Fibroblast of lung (primary cell): ENCODE measurements at regions not wholly inside any gene's neighbourhood (a gene's known extent, or its start where the extent isn't known, plus 50 kb on each side); places are given as distances from the start of the nearest gene placed in this dataset.

ENCODE experiments used
- DNase-seq, 2 donors: peaks; one replicate each; pipeline versions ENCODE4 v3.0.0 to v3.0.0-alpha.2; 2010; ENCODE audit warnings: low read depth in 2 of 2
- H2AFZ ChIP-seq: 2 replicates; pipeline ENCODE4 v1.5.1; 2012; ENCODE audit warnings: low read length, control low read depth, inconsistent platforms
- H3K27ac ChIP-seq: 2 replicates; pipeline ENCODE4 v1.5.1; 2011; ENCODE audit warnings: low read length, control low read depth; ENCODE audit not compliant: insufficient read depth
- H3K27me3 ChIP-seq: 2 replicates; pipeline ENCODE4 v1.5.1; 2011; ENCODE audit warnings: mild to moderate bottlenecking, low read length; ENCODE audit not compliant: control insufficient read depth, insufficient read depth
- H3K36me3 ChIP-seq: 2 replicates; pipeline ENCODE4 v1.5.1; 2011; ENCODE audit warnings: low read length; ENCODE audit not compliant: control insufficient read depth, insufficient read depth
- H3K4me1 ChIP-seq: 2 replicates; pipeline ENCODE4 v1.5.1; 2011; ENCODE audit warnings: low read length; ENCODE audit not compliant: control insufficient read depth, insufficient read depth; ENCODE audit errors: extremely low read depth
- H3K4me2 ChIP-seq: 2 replicates; pipeline ENCODE4 v1.5.1; 2011; ENCODE audit warnings: low read length, control low read depth; ENCODE audit not compliant: insufficient read depth; ENCODE audit errors: extremely low read depth
- H3K4me3 ChIP-seq, 4 experiments: fragments of 200-600 bp in 1 of 4; sonication (generic) in 1 of 4; replicated peaks in 1 of 4; 2 replicates each; pipeline ENCODE4 v1.5.1; 2011 to 2016; ENCODE audit warnings: low read length in 4 of 4, low read depth in 3 of 4, mild to moderate bottlenecking in 3 of 4, control low read depth in 2 of 4, inconsistent platforms in 1 of 4, mixed read lengths in 1 of 4; ENCODE audit not compliant: insufficient read depth in 1 of 4; ENCODE audit errors: control extremely low read depth in 1 of 4
- H3K79me2 ChIP-seq: 2 replicates; pipeline ENCODE4 v1.5.1; 2012; ENCODE audit warnings: mild to moderate bottlenecking, low read length, inconsistent platforms; ENCODE audit not compliant: control insufficient read depth, insufficient read depth
- H3K9ac ChIP-seq: 2 replicates; pipeline ENCODE4 v1.5.1; 2011; ENCODE audit warnings: mild to moderate bottlenecking, low read length, control low read depth; ENCODE audit not compliant: insufficient read depth
- H3K9me3 ChIP-seq: 2 replicates; pipeline ENCODE4 v1.5.1; 2012; ENCODE audit warnings: low read depth, low read length; ENCODE audit not compliant: control insufficient read depth, insufficient read depth
- H4K20me1 ChIP-seq: 2 replicates; pipeline ENCODE4 v1.5.1; 2011; ENCODE audit warnings: low read length; ENCODE audit not compliant: control insufficient read depth, insufficient read depth; ENCODE audit errors: extremely low read depth
- EZH2 ChIP-seq: IDR thresholded peaks from 2 replicates; pipeline ENCODE4 v1.5.1; 2012; ENCODE audit warnings: low read length, control low read depth, mild to moderate bottlenecking; ENCODE audit errors: missing control alignments
- TF ChIP-seq, protein P1 (sequence below), 2 donors: IDR thresholded peaks in 1 of 2; conservative IDR thresholded peaks in 1 of 2; 1 replicate in 1 of 2; 2 replicates in 1 of 2; pipeline ENCODE4 v1.5.1; 2011 to 2012; ENCODE audit warnings: low read length in 2 of 2, control low read depth in 1 of 2, inconsistent platforms in 1 of 2, low read depth in 1 of 2, mild to moderate bottlenecking in 1 of 2

DNA sequence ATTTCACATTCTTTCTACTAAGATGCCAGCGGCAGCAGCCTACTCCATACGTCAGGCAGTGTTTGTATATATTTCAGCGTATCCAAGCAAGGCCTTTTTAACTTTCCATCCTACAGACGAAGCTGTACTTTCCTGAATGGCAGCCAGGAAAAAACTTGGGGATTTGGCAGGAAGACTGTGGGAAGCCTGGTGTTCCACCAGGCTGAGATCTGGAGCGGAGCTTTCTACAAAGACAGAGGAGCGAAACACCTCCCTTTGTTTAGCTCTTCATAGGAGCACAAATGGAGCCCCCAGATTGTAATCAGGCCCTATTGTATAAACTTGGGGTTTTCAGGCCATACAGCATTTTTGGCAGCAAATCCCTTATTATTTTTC, 143.8 kb downstream of the TES start:
- H3K27ac ChIP-seq: peak overlapping the region; percentile 82
- TF ChIP-seq EZH2: no peak
- TF ChIP-seq, protein P1, sequence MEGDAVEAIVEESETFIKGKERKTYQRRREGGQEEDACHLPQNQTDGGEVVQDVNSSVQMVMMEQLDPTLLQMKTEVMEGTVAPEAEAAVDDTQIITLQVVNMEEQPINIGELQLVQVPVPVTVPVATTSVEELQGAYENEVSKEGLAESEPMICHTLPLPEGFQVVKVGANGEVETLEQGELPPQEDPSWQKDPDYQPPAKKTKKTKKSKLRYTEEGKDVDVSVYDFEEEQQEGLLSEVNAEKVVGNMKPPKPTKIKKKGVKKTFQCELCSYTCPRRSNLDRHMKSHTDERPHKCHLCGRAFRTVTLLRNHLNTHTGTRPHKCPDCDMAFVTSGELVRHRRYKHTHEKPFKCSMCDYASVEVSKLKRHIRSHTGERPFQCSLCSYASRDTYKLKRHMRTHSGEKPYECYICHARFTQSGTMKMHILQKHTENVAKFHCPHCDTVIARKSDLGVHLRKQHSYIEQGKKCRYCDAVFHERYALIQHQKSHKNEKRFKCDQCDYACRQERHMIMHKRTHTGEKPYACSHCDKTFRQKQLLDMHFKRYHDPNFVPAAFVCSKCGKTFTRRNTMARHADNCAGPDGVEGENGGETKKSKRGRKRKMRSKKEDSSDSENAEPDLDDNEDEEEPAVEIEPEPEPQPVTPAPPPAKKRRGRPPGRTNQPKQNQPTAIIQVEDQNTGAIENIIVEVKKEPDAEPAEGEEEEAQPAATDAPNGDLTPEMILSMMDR (conservative IDR thresholded peaks at IDR 0.05 in 1 of 2, IDR thresholded peaks at IDR 0.05 in 1 of 2; ENCODE audit: low read depth in 1 of 2, low read length in 2 of 2): no peak
- peak overlapping the region; percentile 81 for H3K4me2 ChIP-seq
- no peaks in the 10 kb centered on the region for H3K36me3 ChIP-seq
- H2AFZ ChIP-seq: peak overlapping the region; percentile 1
- no peak overlapping the region for H3K4me3 ChIP-seq
- peaks cover 30% of the 10 kb centered on the region for H3K4me1 ChIP-seq
- H3K79me2 ChIP-seq: no peaks in the 10 kb centered on the region
- no peaks in the 10 kb centered on the region for H4K20me1 ChIP-seq
- no peaks in the 10 kb centered on the region for H3K9me3 ChIP-seq
- H3K27me3 ChIP-seq: no peaks in the 10 kb centered on the region
- DNase-seq: peak; percentile 91 to 97
- H3K9ac ChIP-seq: no peak overlapping the region

DNA sequence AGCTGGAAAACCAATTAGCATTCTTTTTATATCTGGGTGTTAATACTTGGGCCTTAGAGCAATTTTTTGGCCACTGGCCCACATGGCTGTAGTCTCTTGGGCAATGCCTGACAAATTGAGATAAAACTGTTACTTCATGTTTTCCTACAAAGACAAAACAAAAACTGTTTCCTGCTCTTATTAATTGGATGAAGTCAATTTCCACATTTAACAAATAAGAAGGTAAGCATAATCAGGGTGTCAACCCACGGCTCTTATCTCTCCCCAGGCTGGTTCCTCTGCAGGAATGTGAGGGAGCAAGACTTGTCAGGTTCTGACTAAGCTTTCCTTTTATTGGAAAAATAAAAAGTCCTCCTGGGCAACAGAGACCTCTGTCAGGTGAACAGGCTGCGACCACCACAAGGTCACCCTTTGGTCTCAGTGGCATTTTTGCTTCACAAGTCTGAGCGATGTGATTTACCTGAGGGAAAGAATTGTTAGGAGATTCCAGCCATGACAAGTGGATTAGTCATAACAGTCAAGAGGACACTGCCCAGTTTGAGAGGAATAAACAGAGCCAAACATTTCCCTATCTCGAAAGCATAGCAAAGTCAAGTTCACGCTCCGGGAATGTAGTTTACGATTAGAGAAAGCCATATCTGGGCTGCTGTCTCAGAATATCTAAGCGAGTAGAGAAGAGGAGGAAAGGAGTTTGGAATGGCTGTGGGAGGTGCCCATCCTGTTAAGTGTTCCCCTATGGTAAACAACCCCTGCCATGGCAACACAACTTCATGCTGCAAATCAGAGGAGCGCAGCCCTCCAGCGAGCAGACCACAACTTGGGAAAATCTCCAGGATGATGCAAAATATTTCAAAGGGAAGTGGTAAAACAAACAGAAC, 144.4 kb downstream of the TES start:
- TF ChIP-seq, protein P1 (conservative IDR thresholded peaks at IDR 0.05 in 1 of 2, IDR thresholded peaks at IDR 0.05 in 1 of 2; ENCODE audit: low read depth in 1 of 2, low read length in 2 of 2): no peak
- TF ChIP-seq EZH2: no peak
- Histone ChIP-seq H3K4me3 (peak overlapping the region; percentile 15 to 48 (median 36)), H3K79me2 (no peaks in the 10 kb centered on the region), H3K4me2 (peak overlapping the region; percentile 81), H2AFZ (no peak overlapping the region), H3K4me1 (peaks cover 30% of the 10 kb centered on the region), H3K27me3 (no peaks in the 10 kb centered on the region), H3K36me3 (no peaks in the 10 kb centered on the region), H3K9ac (peak overlapping the region; percentile 23), H3K9me3 (no peaks in the 10 kb centered on the region), H4K20me1 (no peaks in the 10 kb centered on the region), H3K27ac (peak overlapping the region; percentile 82)
- peak; percentile 98 to 99 for DNase-seq

DNA sequence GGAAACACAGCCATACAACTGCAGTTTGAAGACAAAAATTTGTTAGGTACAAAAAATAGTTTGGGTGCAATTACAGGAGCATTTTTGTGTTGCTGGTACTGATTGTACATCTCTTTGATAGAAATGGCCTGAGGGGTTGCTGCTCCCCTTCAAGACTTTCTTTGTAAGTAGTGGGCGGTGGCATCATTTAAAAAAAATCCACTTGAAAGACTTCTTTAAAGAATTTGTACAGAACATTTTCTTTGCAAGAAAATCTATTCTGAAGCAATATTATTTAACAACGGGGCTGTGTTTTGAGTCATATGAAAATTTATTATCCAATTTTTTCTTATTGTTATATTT, 144.1 kb upstream of the CAV2 start:
- Histone ChIP-seq H3K27ac (peak overlapping the region; percentile 82), H3K4me3 (peak overlapping the region; percentile 15 to 48 (median 36)), H3K27me3 (no peaks in the 10 kb centered on the region), H3K4me1 (peaks cover 30% of the 10 kb centered on the region), H3K9ac (peak overlapping the region; percentile 39), H3K4me2 (peak overlapping the region; percentile 81), H4K20me1 (no peaks in the 10 kb centered on the region), H3K9me3 (no peaks in the 10 kb centered on the region), H3K36me3 (no peaks in the 10 kb centered on the region), H2AFZ (no peak overlapping the region), H3K79me2 (no peaks in the 10 kb centered on the region)
- TF ChIP-seq EZH2: no peak
- TF ChIP-seq, protein P1 (conservative IDR thresholded peaks at IDR 0.05 in 1 of 2, IDR thresholded peaks at IDR 0.05 in 1 of 2; ENCODE audit: low read depth in 1 of 2, low read length in 2 of 2): no peak
- no peak for DNase-seq
